K562 (cell line): ENCODE measurements at regions not wholly inside any gene's neighbourhood (a gene's known extent, or its start where the extent isn't known, plus 50 kb on each side); places are given as distances from the start of the nearest gene placed in this dataset.

Source experiments
- ELF1 ChIP-seq: fragments of 200-800 bp; sonication (Bioruptor generic); IDR thresholded peaks from 2 replicates; pipeline ENCODE4 v1.6.1; 2016; ENCODE audit warnings: missing genetic modification characterization, missing compliant biosample characterization
- FOXJ3 ChIP-seq: sonication (generic); formaldehyde crosslinking; IDR thresholded peaks from 2 replicates; pipeline ENCODE4 v1.4.0; 2020; ENCODE audit warnings: mild to moderate bottlenecking, missing genetic modification reagents
- MTA1 ChIP-seq: fragments of 450-650 bp; IDR thresholded peaks from 2 replicates; pipeline ENCODE4 v1.6.1; 2017; ENCODE audit warnings: borderline replicate concordance
- MTA3 ChIP-seq: fragments of 450-650 bp; formaldehyde crosslinking; IDR thresholded peaks from 2 replicates; pipeline ENCODE4 v1.6.1; 2017; ENCODE audit warnings: mild to moderate bottlenecking, borderline replicate concordance
- MXI1 ChIP-seq: IDR thresholded peaks from 2 replicates; pipeline ENCODE4 v1.6.1; 2011; ENCODE audit warnings: low read depth, mild to moderate bottlenecking, improper control_type of control experiment, low read length
- POLR2AphosphoS5 ChIP-seq: IDR thresholded peaks from 2 replicates; pipeline ENCODE4 v1.6.1; 2011; ENCODE audit warnings: mild to moderate bottlenecking, low read depth, low read length, moderate library complexity; ENCODE audit not compliant: control insufficient read depth, insufficient read depth
- SMARCA5 ChIP-seq: fragments of 450-650 bp; IDR thresholded peaks from 2 replicates; pipeline ENCODE4 v1.6.1; 2016
- TAF7 ChIP-seq: fragments of 450-650 bp; IDR thresholded peaks from 2 replicates; pipeline ENCODE4 v1.6.1; 2016; ENCODE audit warnings: missing genetic modification characterization, missing compliant biosample characterization
- TBP ChIP-seq: optimal IDR thresholded peaks from 2 replicates; pipeline ENCODE3; 2011; ENCODE audit warnings: low read depth, low read length, improper control_type of control experiment
- ZFX ChIP-seq: sonication (generic); formaldehyde crosslinking; IDR thresholded peaks from 2 replicates; pipeline ENCODE4 v1.8.0; 2022; ENCODE audit warnings: mild to moderate bottlenecking, missing genetic modification reagents, moderate library complexity
- ZNF121 ChIP-seq: sonication (generic); formaldehyde crosslinking; conservative IDR thresholded peaks from 2 replicates; pipeline ENCODE4 v1.8.0; 2022; ENCODE audit warnings: missing genetic modification reagents
- TF ChIP-seq, protein P1 (sequence below), 3 experiments: fragments of 200-800 bp in 1 of 3; fragments of 250-450 bp in 1 of 3; fragments of 450-650 bp in 1 of 3; sonication (Bioruptor Pico) in 1 of 3; sonication (Bioruptor generic) in 1 of 3; formaldehyde crosslinking in 1 of 3; IDR thresholded peaks; 2 replicates each; pipeline versions ENCODE4 v1.6.1 to v1.8.0; 2016 to 2022; ENCODE audit warnings: mild to moderate bottlenecking in 2 of 3, missing genetic modification characterization in 2 of 3, missing compliant biosample characterization in 1 of 3, moderate library complexity in 1 of 3
- TF ChIP-seq, protein P2 (sequence below), 3 experiments: IDR thresholded peaks in 2 of 3; conservative IDR thresholded peaks in 1 of 3; 2 replicates each; pipeline ENCODE4 v1.5.1; 2011 to 2012; ENCODE audit warnings: low read length in 3 of 3, mild to moderate bottlenecking in 3 of 3, control low read depth in 2 of 3, improper control_type of control experiment in 1 of 3, inconsistent platforms in 1 of 3, low read depth in 1 of 3, mixed read lengths in 1 of 3, moderate library complexity in 1 of 3; ENCODE audit not compliant: insufficient read depth in 2 of 3
- TF ChIP-seq, protein P3 (sequence below): sonication (generic); formaldehyde crosslinking; IDR thresholded peaks from 2 replicates; pipeline ENCODE4 v1.8.0; 2022; ENCODE audit warnings: missing genetic modification reagents, mild to moderate bottlenecking, moderate library complexity, borderline replicate concordance

DNA sequence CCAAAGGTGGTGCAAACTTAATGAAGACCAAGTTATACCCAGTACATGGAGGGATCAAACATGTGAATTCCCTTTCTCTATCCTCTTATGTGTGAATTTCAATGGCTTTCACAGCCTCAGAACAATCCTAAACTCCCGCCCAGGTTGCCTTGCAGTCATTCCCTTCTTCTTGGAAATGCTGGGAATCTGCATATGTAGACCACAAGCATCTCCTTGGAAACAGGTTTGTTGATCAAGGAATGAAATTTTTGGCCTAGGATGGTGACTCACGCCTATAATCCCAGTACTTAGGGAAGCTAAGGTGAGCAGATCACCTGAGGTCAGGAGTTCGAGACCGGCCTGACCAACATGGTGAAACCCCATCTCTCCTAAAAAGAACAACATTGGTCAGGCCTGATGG, 77.8 kb upstream of the ABI1 start:
- TF ChIP-seq, protein P1, sequence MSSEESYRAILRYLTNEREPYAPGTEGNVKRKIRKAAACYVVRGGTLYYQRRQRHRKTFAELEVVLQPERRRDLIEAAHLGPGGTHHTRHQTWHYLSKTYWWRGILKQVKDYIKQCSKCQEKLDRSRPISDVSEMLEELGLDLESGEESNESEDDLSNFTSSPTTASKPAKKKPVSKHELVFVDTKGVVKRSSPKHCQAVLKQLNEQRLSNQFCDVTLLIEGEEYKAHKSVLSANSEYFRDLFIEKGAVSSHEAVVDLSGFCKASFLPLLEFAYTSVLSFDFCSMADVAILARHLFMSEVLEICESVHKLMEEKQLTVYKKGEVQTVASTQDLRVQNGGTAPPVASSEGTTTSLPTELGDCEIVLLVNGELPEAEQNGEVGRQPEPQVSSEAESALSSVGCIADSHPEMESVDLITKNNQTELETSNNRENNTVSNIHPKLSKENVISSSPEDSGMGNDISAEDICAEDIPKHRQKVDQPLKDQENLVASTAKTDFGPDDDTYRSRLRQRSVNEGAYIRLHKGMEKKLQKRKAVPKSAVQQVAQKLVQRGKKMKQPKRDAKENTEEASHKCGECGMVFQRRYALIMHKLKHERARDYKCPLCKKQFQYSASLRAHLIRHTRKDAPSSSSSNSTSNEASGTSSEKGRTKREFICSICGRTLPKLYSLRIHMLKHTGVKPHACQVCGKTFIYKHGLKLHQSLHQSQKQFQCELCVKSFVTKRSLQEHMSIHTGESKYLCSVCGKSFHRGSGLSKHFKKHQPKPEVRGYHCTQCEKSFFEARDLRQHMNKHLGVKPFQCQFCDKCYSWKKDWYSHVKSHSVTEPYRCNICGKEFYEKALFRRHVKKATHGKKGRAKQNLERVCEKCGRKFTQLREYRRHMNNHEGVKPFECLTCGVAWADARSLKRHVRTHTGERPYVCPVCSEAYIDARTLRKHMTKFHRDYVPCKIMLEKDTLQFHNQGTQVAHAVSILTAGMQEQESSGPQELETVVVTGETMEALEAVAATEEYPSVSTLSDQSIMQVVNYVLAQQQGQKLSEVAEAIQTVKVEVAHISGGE (CRISPR knock-in tag; IDR thresholded peaks at IDR 0.05), result no peak
- TF ChIP-seq POLR2AphosphoS5 (no peak), MXI1 (no peak), ZNF121 (CRISPR knock-in tag) (no peak), FOXJ3 (no peak), MTA1 (no peak), ZFX (no peak), TBP (no peak), MTA3 (no peak), SMARCA5 (no peak), ELF1 (tag) (no peak), TAF7 (no peak)
- TF ChIP-seq, protein P2, sequence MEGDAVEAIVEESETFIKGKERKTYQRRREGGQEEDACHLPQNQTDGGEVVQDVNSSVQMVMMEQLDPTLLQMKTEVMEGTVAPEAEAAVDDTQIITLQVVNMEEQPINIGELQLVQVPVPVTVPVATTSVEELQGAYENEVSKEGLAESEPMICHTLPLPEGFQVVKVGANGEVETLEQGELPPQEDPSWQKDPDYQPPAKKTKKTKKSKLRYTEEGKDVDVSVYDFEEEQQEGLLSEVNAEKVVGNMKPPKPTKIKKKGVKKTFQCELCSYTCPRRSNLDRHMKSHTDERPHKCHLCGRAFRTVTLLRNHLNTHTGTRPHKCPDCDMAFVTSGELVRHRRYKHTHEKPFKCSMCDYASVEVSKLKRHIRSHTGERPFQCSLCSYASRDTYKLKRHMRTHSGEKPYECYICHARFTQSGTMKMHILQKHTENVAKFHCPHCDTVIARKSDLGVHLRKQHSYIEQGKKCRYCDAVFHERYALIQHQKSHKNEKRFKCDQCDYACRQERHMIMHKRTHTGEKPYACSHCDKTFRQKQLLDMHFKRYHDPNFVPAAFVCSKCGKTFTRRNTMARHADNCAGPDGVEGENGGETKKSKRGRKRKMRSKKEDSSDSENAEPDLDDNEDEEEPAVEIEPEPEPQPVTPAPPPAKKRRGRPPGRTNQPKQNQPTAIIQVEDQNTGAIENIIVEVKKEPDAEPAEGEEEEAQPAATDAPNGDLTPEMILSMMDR (IDR thresholded peaks at IDR 0.05 in 2 of 3, conservative IDR thresholded peaks at IDR 0.05 in 1 of 3; ENCODE audit: insufficient read depth in 2 of 3, low read depth in 1 of 3, low read length in 3 of 3), result no peak
- TF ChIP-seq, protein P3, sequence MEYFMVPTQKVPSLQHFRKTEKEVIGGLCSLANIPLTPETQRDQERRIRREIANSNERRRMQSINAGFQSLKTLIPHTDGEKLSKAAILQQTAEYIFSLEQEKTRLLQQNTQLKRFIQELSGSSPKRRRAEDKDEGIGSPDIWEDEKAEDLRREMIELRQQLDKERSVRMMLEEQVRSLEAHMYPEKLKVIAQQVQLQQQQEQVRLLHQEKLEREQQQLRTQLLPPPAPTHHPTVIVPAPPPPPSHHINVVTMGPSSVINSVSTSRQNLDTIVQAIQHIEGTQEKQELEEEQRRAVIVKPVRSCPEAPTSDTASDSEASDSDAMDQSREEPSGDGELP, result no peak
